Panc1 (cell line): ENCODE measurements at regions not wholly inside any gene's neighbourhood (a gene's known extent, or its start where the extent isn't known, plus 50 kb on each side); places are given as distances from the start of the nearest gene placed in this dataset.

Source experiments
- ATAC-seq: fragments of 200-7000 bp; cut with Tn5 transposase; 2 replicates; pipeline ENCODE4 v1.9.1; 2020; ENCODE audit warnings: mild to moderate bottlenecking, moderate library complexity
- BruUV-seq: library from RNA; stranded (reverse); fragments of 400-500 nt; replicated peaks from 2 replicates; lab custom pipeline; 2021; lab: Mats Ljungman, UMichigan
- CTCF ChIA-PET: fragments of 300-600 bp; sonication (Branson Sonifier 250); formaldehyde crosslinking; loops from one replicate; lab custom pipeline; 2022; ENCODE audit warnings: antibody characterized with exemption; lab: Charles Lee
- POLR2A ChIA-PET: fragments of 300-600 bp; sonication (Branson Sonifier 250); formaldehyde crosslinking; loops from one replicate; lab custom pipeline; 2022; ENCODE audit warnings: antibody characterized with exemption; lab: Charles Lee
- DNase-seq: peaks from one replicate; pipeline ENCODE4 v3.0.0-alpha.2; 2010; ENCODE audit warnings: low read depth, low spot score
- H3K27ac ChIP-seq: 2 replicates; pipeline ENCODE4 v1.5.1; 2011; ENCODE audit warnings: mild to moderate bottlenecking, low read length, inconsistent platforms
- H3K27me3 ChIP-seq: fragments of 200-500 bp; sonication (Bioruptor generic); 2 replicates; pipeline ENCODE4 v1.6.0; 2014; ENCODE audit warnings: low read length, inconsistent platforms; ENCODE audit not compliant: control insufficient read depth, insufficient read depth
- H3K36me3 ChIP-seq: fragments of 200-500 bp; sonication (Bioruptor generic); 2 replicates; pipeline ENCODE4 v1.5.1; 2014; ENCODE audit warnings: inconsistent platforms, mild to moderate bottlenecking, low read length, moderate library complexity; ENCODE audit not compliant: control insufficient read depth, insufficient read depth
- H3K4me1 ChIP-seq: 2 replicates; pipeline ENCODE4 v1.5.1; 2011; ENCODE audit warnings: inconsistent platforms, mild to moderate bottlenecking, low read length, moderate library complexity; ENCODE audit not compliant: control insufficient read depth, insufficient read depth
- H3K4me3 ChIP-seq, 2 experiments: 2 replicates each; pipeline ENCODE4 v1.5.1; 2011 to 2012; ENCODE audit warnings: low read depth in 2 of 2, low read length in 2 of 2, mild to moderate bottlenecking in 2 of 2, inconsistent platforms in 1 of 2, moderate library complexity in 1 of 2
- H3K9me3 ChIP-seq: fragments of 200-500 bp; sonication (Bioruptor generic); 2 replicates; pipeline ENCODE4 v1.5.1; 2014; ENCODE audit warnings: low read depth, mild to moderate bottlenecking, inconsistent platforms, low read length, moderate library complexity; ENCODE audit not compliant: control insufficient read depth, insufficient read depth
- CTCF ChIP-seq: fragments of 450-650 bp; IDR thresholded peaks from 2 replicates; pipeline ENCODE4 v1.5.1; 2017; ENCODE audit warnings: mild to moderate bottlenecking
- POLR2AphosphoS5 ChIP-seq: IDR thresholded peaks from 2 replicates; pipeline ENCODE4 v1.6.1; 2012; ENCODE audit warnings: mild to moderate bottlenecking, low read depth, low read length, moderate library complexity
- REST ChIP-seq, 2 experiments: IDR thresholded peaks; 2 replicates each; pipeline ENCODE4 v1.6.1; 2011 to 2012; ENCODE audit warnings: low read depth in 2 of 2, control low read depth in 1 of 2, low read length in 1 of 2, mild to moderate bottlenecking in 1 of 2, moderate library complexity in 1 of 2; ENCODE audit not compliant: insufficient read depth in 1 of 2
- SIN3A ChIP-seq: IDR thresholded peaks from 2 replicates; pipeline ENCODE4 v1.6.1; 2012; ENCODE audit warnings: low read depth, mild to moderate bottlenecking, low read length, moderate library complexity, borderline replicate concordance; ENCODE audit not compliant: insufficient read depth
- TCF7L2 ChIP-seq: IDR thresholded peaks from 2 replicates; pipeline ENCODE4 v1.6.1; 2011; ENCODE audit warnings: mild to moderate bottlenecking, low read depth, low read length, inconsistent platforms
- in situ Hi-C: cut with HindIII; loops from 2 replicates; pipeline ENCODE4 v1.10.0; 2016; ENCODE audit warnings: low sequenced_read_pairs, low pct_unique_long_range_greater_than_20kb
- intact Hi-C: fragments of 100-400 bp; cut with micrococcal nuclease; formaldehyde crosslinking; loops from one replicate; pipeline ENCODE4 v1.10.0; 2022; ENCODE audit not compliant: unreplicated experiment

- Histone ChIP-seq H3K27me3 (no peaks in the 10 kb centered on the region), H3K36me3 (no peaks in the 10 kb centered on the region), H3K4me1 (no peaks in the 10 kb centered on the region), H3K4me3 (no peak overlapping the region), H3K9me3 (no peaks in the 10 kb centered on the region), H3K27ac (no peak overlapping the region)
- ChIA-PET POLR2A (no interaction called here), CTCF (no interaction called here)
- no TSS peak for BruUV-seq
- TF ChIP-seq SIN3A, result no peak
- ATAC-seq (no peak), DNase-seq (no peak)
- in situ Hi-C loops, result no loop called here
- intact Hi-C loops, result loop anchor here (5.0 kb wide), 1 partner anchor 197 kb away; the partner anchor contains the start of gene ATXN1
Observed at GRCh38 chr6:16959789-16960188, 142.1 kb upstream of the STMND1 start.

GRCh38 chr6:16956361-16956760 lies 145.5 kb upstream of the STMND1 start:
- H3K4me3 ChIP-seq, result no peak overlapping the region

GRCh38 chr6:16955899-16956298 lies 146.0 kb upstream of the STMND1 start:
- no TSS peak for BruUV-seq
- no peak for ATAC-seq
- in situ Hi-C loops (no loop called here), intact Hi-C loops (no loop called here)
- no peaks in the 10 kb centered on the region for H3K4me1 ChIP-seq
- H3K27me3 ChIP-seq, result peaks cover 4% of the 10 kb centered on the region; the same call in 1 of the 2 replicates
- H3K27ac ChIP-seq, result no peak overlapping the region
- CTCF ChIA-PET, result interaction anchor here (1.0 kb wide), 1 partner anchor 24 kb away, joined by 3 read pairs; no protein-coding TSS in a partner anchor
- H3K9me3 ChIP-seq, result no peaks in the 10 kb centered on the region
- no peaks in the 10 kb centered on the region for H3K36me3 ChIP-seq
- no peak overlapping the region for H3K4me3 ChIP-seq
- POLR2A ChIA-PET, result no interaction called here
- no peak for DNase-seq
- TF ChIP-seq SIN3A, result no peak
- TF ChIP-seq CTCF, result no peak
- TF ChIP-seq REST (IDR thresholded peaks at IDR 0.05; ENCODE audit: insufficient read depth in 1 of 2, low read depth in 2 of 2, low read length in 1 of 2), result no peak
- no peak for TF ChIP-seq TCF7L2
- no peak for TF ChIP-seq POLR2AphosphoS5

More at GRCh38 chr6:16956361-16956760, 145.5 kb upstream of the STMND1 start:
- ChIA-PET POLR2A (no interaction called here), CTCF (interaction anchor here (1.0 kb wide), 1 partner anchor 24 kb away, joined by 3 read pairs; no protein-coding TSS in a partner anchor)
- intact Hi-C loops, result no loop called here
- BruUV-seq, result no TSS peak
- ATAC-seq (no peak), DNase-seq (no peak)
- Histone ChIP-seq H3K36me3 (no peaks in the 10 kb centered on the region), H3K4me1 (no peaks in the 10 kb centered on the region), H3K27ac (no peak overlapping the region), H3K9me3 (no peaks in the 10 kb centered on the region), H3K27me3 (peaks cover 4% of the 10 kb centered on the region; the same call in 1 of the 2 replicates)
- in situ Hi-C loops, result no loop called here
- no peak for TF ChIP-seq TCF7L2
- no peak for TF ChIP-seq SIN3A
- TF ChIP-seq REST (IDR thresholded peaks at IDR 0.05; ENCODE audit: insufficient read depth in 1 of 2, low read depth in 2 of 2, low read length in 1 of 2), result no peak
- no peak for TF ChIP-seq POLR2AphosphoS5
